HFF-Myc (cell line): ENCODE measurements at regions not wholly inside any gene's neighbourhood (a gene's known extent, or its start where the extent isn't known, plus 50 kb on each side); places are given as distances from the start of the nearest gene placed in this dataset.

Experiments used
- DNase-seq: peaks from one replicate; pipeline ENCODE4 v3.0.0-alpha.2; 2011; ENCODE audit warnings: low read depth; ENCODE audit errors: extremely low read depth
- H3K4me3 ChIP-seq: replicated peaks from 2 replicates; pipeline ENCODE4 v1.5.1; 2011; ENCODE audit warnings: low read depth, mild to moderate bottlenecking, control low read depth, low read length
- TF ChIP-seq, protein P1 (sequence below): IDR thresholded peaks from 2 replicates; pipeline ENCODE4 v1.5.1; 2012; ENCODE audit warnings: mild to moderate bottlenecking, low read depth, low read length, control low read depth; ENCODE audit errors: missing control alignments

DNA sequence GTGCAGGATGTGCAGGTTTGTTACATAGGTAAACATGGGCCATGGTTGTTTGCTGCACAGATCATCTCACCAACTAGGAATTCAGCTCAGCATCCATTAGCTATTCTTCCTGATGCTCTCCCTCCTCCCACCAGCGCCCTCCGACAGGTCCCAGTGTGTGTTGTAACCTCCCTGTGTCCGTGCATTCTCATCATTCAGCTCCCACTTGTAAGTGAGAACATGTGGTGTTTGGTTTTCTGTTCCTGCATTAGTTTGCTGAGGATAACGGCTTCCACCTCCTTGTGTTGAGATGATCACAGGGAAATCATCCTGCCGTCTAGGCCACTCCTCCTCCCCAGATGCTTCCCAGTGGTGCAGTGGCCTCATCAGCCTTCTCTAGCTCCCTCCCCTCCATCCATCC is 261.6 kb upstream of the GALNT17 start:
- TF ChIP-seq, protein P1, sequence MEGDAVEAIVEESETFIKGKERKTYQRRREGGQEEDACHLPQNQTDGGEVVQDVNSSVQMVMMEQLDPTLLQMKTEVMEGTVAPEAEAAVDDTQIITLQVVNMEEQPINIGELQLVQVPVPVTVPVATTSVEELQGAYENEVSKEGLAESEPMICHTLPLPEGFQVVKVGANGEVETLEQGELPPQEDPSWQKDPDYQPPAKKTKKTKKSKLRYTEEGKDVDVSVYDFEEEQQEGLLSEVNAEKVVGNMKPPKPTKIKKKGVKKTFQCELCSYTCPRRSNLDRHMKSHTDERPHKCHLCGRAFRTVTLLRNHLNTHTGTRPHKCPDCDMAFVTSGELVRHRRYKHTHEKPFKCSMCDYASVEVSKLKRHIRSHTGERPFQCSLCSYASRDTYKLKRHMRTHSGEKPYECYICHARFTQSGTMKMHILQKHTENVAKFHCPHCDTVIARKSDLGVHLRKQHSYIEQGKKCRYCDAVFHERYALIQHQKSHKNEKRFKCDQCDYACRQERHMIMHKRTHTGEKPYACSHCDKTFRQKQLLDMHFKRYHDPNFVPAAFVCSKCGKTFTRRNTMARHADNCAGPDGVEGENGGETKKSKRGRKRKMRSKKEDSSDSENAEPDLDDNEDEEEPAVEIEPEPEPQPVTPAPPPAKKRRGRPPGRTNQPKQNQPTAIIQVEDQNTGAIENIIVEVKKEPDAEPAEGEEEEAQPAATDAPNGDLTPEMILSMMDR: no peak
- no peak for DNase-seq
- no peak overlapping the region for H3K4me3 ChIP-seq

DNA sequence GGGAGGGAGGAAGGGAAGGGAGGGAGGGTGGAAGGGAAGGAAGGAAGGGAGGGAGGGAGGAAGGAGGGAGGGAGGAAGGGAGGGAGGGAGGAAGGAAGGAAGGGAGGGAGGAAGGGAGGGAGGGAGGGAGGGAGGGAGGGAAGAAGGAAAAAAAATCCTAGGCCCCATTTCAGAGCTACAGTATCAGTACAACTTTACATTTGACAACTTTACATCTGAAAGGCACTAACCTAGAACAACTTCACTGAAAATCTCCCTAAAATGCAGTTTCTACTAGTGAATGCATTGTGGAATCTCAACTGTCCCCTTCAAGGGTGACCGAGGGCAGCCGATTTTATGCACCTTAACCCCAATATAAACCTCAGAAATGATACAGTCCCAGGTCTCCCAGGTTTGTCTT is 259.8 kb upstream of the GALNT17 start:
- no peak overlapping the region for H3K4me3 ChIP-seq
- TF ChIP-seq, protein P1: no peak
- no peak for DNase-seq

- TF ChIP-seq, protein P1: no peak
- H3K4me3 ChIP-seq: no peak overlapping the region
- DNase-seq: no peak
Observed at GRCh38 chr7:70881167-70881847, 250.6 kb upstream of the GALNT17 start.

GRCh38 chr7:70883750-70884439 is 248.0 kb upstream of the GALNT17 start:
- TF ChIP-seq, protein P1: no peak
- H3K4me3 ChIP-seq: no peak overlapping the region
- DNase-seq: no peak

GRCh38 chr7:70884440-70884764 is 247.5 kb upstream of the GALNT17 start:
- TF ChIP-seq, protein P1: no peak
- no peak overlapping the region for H3K4me3 ChIP-seq
- no peak for DNase-seq

DNA sequence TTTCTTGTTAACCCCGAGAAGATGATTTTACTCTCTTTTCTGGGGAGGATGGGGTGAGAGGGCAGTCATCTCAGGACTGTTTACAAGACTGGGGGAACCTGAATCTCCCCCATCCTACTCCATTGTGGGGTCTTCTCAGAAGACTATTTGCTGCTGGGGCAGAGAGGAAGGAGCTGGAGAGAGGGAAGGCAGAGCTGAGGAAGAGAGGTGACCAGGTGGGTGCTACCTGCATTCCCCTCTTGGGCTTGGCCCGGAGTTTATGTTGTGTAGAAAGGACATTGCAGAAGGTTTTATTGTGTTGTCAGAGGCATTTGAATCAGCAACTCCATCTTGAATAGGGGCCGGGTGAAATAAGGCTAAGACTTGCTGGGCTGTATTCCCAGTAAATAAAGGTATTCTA is 247.1 kb upstream of the GALNT17 start:
- no peak for DNase-seq
- H3K4me3 ChIP-seq: no peak overlapping the region
- TF ChIP-seq, protein P1: no peak

- TF ChIP-seq, protein P1: no peak
- no peak for DNase-seq
- H3K4me3 ChIP-seq: no peak overlapping the region
Observed at GRCh38 chr7:70886547-70886946, 245.4 kb upstream of the GALNT17 start.
